Left ventricle myocardium inferior (tissue), 1 donor: ENCODE measurements at regions not wholly inside any gene's neighbourhood (a gene's known extent, or its start where the extent isn't known, plus 50 kb on each side); places are given as distances from the start of the nearest gene placed in this dataset.
A peak's percentile ranks its signal among the peaks of the same experiment; 100 is the strongest.
"Not testable (repeated sequence)": the region's sequence is repeated elsewhere in the genome, so short reads cannot be mapped to it uniquely, and the experiment has no call there.

Experiments used
- DNase-seq: peaks from one replicate; pipeline ENCODE4 v3.0.0-alpha.2; 2020
- H3K27ac ChIP-seq: fragments of 200-600 bp; replicated peaks from 2 replicates; pipeline ENCODE4 v1.8.0; 2021
- H3K27me3 ChIP-seq: fragments of 200-600 bp; 2 replicates; pipeline ENCODE4 v1.8.0; 2021; ENCODE audit warnings: low read depth
- H3K36me3 ChIP-seq: fragments of 200-600 bp; 2 replicates; pipeline ENCODE4 v1.8.0; 2021
- H3K4me1 ChIP-seq: fragments of 200-600 bp; 2 replicates; pipeline ENCODE4 v1.8.0; 2021
- H3K4me3 ChIP-seq: fragments of 200-600 bp; 2 replicates; pipeline ENCODE4 v1.8.0; 2021; ENCODE audit warnings: mild to moderate bottlenecking, moderate library complexity
- H3K9me3 ChIP-seq: fragments of 200-600 bp; replicated peaks from 2 replicates; pipeline ENCODE4 v1.8.0; 2021
- CTCF ChIP-seq: fragments of 200-600 bp; IDR thresholded peaks from 2 replicates; pipeline ENCODE4 v1.8.0; 2021; ENCODE audit warnings: antibody characterized with exemption, mild to moderate bottlenecking, borderline replicate concordance
- intact Hi-C: fragments of 100-400 bp; cut with micrococcal nuclease; formaldehyde crosslinking; loops from one replicate; pipeline ENCODE4 v1.11.0; 2022
- donor health status: DM: no; HTN: yes; CAD: no; lungs with severe emphysema.

GRCh38 chr14:57150449-57150848 lies 118.3 kb downstream of the EXOC5 start:
- intact Hi-C loops: no loop called here
- H3K27me3 ChIP-seq: peaks cover 2% of the 10 kb centered on the region
- H3K27ac ChIP-seq: no peak overlapping the region
- DNase-seq: no peak
- H3K4me1 ChIP-seq: no peaks in the 10 kb centered on the region
- no peaks in the 10 kb centered on the region for H3K9me3 ChIP-seq
- no peak for TF ChIP-seq CTCF
- H3K4me3 ChIP-seq: no peak overlapping the region
- H3K36me3 ChIP-seq: no peaks in the 10 kb centered on the region

- no peak for DNase-seq
- no peak for TF ChIP-seq CTCF
- intact Hi-C loops: no loop called here
Observed at GRCh38 chr14:57139173-57139572, 129.5 kb downstream of the EXOC5 start.

GRCh38 chr14:57136669-57137328 lies 131.9 kb downstream of the EXOC5 start:
- peak; percentile 38 for DNase-seq
- H3K9me3 ChIP-seq: no peaks in the 10 kb centered on the region
- TF ChIP-seq CTCF: no peak
- H3K36me3 ChIP-seq: no peaks in the 10 kb centered on the region
- intact Hi-C loops: no loop called here
- H3K27me3 ChIP-seq: peaks cover 17% of the 10 kb centered on the region
- no peak overlapping the region for H3K4me3 ChIP-seq
- no peak overlapping the region for H3K27ac ChIP-seq
- no peaks in the 10 kb centered on the region for H3K4me1 ChIP-seq

More at GRCh38 chr14:57139173-57139572, 129.5 kb downstream of the EXOC5 start:
- Histone ChIP-seq H3K36me3 (no peaks in the 10 kb centered on the region), H3K27me3 (peaks cover 15% of the 10 kb centered on the region), H3K27ac (no peak overlapping the region), H3K4me1 (no peaks in the 10 kb centered on the region), H3K4me3 (no peak overlapping the region), H3K9me3 (no peaks in the 10 kb centered on the region)

- DNase-seq, H3K27ac ChIP-seq, H3K36me3 ChIP-seq, intact Hi-C loops, H3K4me3 ChIP-seq, H3K4me1 ChIP-seq, H3K9me3 ChIP-seq: not testable (repeated sequence)
- H3K27me3 ChIP-seq: peaks cover 14% of the 10 kb centered on the region
Observed at GRCh38 chr14:57127809-57128208, 140.9 kb downstream of the EXOC5 start.

GRCh38 chr14:57122129-57122528 lies 146.6 kb downstream of the EXOC5 start:
- TF ChIP-seq CTCF: no peak
- intact Hi-C loops: no loop called here
- Histone ChIP-seq H3K4me1 (no peaks in the 10 kb centered on the region), H3K27me3 (peaks cover 16% of the 10 kb centered on the region), H3K9me3 (no peaks in the 10 kb centered on the region), H3K36me3 (no peaks in the 10 kb centered on the region), H3K27ac (no peak overlapping the region), H3K4me3 (no peak overlapping the region)
- no peak for DNase-seq

- H3K27ac ChIP-seq, H3K36me3 ChIP-seq, DNase-seq, H3K4me1 ChIP-seq, intact Hi-C loops, H3K4me3 ChIP-seq, H3K27me3 ChIP-seq: not testable (repeated sequence)
- peaks cover 26% of the 10 kb centered on the region for H3K9me3 ChIP-seq
Observed at GRCh38 chr14:57112072-57112807, 156.5 kb downstream of the EXOC5 start.

GRCh38 chr14:57110411-57110810 lies 158.3 kb downstream of the EXOC5 start:
- intact Hi-C loops, H3K27ac ChIP-seq, H3K27me3 ChIP-seq, H3K4me3 ChIP-seq, H3K4me1 ChIP-seq, H3K36me3 ChIP-seq, DNase-seq: not testable (repeated sequence)
- peaks cover 35% of the 10 kb centered on the region for H3K9me3 ChIP-seq
